HG03457 (cell line): ENCODE measurements at regions not wholly inside any gene's neighbourhood (a gene's known extent, or its start where the extent isn't known, plus 50 kb on each side); places are given as distances from the start of the nearest gene placed in this dataset.

Experiments used
- ATAC-seq: cut with Tn5 transposase; IDR thresholded peaks from one replicate; pipeline ENCODE4 v1.9.1; 2021; ENCODE audit warnings: moderate number of reproducible peaks; ENCODE audit not compliant: unreplicated experiment

DNA sequence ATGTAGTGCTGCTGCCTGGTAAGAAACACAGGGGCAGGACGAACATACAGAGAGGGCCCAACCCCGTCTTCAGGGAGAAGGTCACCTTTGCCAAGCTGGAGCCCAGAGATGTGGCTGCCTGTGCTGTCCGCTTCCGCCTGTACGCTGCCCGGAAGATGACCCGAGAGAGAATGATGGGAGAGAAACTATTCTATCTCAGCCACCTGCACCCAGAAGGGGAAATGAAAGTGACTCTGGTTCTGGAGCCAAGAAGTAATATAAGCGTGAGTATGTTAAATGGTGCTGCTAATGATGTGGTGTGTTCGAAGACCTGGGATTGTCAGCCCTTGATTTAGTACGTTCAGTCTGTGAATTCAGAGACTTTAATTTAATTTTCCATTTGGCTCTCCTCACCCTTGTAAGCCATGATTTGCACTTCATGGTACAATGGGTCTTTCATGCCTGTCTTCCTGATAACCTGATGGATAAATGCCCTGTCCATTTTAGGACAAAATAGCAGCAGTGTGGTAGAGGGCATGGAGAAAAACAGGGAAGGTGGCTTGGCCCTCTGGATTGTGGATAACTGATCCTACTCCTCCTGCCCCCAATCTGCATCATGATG is 318.9 kb downstream of the SNAPC1 start:
- ATAC-seq, result peak; percentile 93

DNA sequence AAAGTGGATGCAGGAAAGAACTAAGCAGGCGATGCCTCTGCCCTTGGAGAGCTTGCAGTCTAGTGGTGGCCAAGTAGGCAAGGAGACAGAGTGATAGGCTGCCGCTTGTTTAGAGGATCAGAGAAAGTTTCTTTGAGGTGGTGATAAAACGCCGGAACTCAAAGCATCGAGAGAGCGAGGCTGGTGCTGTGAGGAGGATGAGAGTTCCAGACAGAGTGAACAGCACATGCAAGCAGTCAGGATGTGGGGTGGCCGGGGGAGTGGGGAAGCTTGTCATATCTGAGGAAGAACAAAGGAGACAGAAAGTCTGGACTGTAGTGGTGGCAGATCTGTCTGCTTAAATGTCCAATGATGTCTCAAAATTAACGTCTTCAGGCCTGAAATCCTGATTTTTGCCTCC is 319.7 kb downstream of the SNAPC1 start:
- no peak for ATAC-seq

DNA sequence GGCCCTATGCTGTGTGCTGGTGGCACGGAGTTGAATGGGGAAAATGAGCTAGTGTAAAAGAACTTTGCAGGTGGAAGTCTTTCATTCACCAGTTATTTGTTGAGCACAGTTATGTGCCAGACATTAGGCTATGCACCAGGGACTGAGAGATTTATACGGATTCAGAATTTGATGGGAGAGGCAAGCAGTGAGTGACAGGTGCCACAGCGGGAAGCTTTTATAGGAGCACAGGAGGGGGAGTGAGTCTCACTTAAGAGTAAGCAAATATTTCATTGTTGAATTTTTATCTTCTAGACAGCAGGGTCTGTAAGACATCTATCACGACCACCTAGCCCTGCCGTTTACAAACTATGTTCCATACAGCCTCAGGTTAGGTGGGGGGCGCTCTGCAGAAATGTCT is 320.6 kb downstream of the SNAPC1 start:
- ATAC-seq, result no peak

GRCh38 chr14:62084020-62084419 is 321.8 kb downstream of the SNAPC1 start:
- ATAC-seq, result no peak

DNA sequence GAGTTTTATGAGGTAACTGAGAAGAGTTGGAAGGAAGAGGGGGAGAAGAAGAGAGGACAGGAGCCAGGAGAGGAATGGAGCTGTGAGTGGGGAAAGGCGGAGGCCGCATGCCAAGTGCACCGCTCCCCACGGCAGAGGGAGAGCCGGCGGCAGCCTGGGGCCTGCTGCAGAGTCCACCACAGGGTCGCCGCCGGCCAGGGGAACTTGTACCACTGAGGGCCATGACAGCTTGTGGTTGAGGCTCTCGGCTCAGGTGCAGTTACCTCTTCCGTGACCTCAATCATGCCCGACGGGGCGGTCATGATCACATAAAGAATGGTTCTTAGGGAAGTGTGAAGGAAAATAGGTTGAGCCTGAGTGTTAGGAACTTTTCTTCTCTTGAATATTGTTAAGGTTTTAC is 325.0 kb downstream of the SNAPC1 start:
- ATAC-seq, result no peak

DNA sequence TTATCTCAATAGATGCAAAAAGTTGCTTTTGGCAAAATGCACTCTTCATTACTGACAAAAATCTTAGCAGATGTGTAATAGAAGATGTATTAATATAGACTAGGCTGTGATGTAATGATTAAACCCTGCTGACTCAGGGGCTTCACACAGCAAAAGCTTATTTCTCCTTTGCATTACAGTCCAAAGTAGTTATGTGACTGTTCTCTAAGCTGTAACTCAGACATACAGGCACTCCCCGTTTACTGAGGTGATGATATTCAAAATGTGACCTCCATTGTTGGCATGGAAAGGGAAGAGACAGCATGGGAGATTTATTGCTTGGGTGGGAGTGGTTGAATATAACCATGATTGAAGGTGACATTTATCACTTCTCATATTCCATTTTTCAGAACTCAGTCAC is 331.5 kb downstream of the SNAPC1 start:
- no peak for ATAC-seq

- ATAC-seq, result no peak
Observed at GRCh38 chr14:62097072-62097471, 334.9 kb downstream of the SNAPC1 start.

- ATAC-seq, result no peak
Observed at GRCh38 chr14:62097824-62098223, 335.6 kb downstream of the SNAPC1 start.

DNA sequence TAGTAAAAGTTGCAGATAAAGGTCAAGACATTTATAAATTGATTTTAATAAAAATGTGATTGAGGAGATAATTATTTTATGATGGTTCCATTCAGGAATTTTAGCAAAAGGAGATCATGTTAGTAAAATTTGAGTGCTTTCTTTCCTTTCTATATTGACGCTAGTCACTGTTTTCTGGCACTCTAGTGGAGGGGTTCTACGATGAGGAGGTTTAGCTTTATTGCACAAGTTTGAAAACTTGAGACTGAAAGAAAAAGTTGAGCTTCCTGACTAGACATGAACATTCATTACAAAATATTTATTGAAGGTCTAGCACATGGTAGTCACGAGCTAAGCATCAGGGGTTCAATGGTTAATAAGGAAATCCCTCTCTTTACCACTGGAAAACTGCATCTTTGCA is 336.1 kb downstream of the SNAPC1 start:
- ATAC-seq, result no peak

DNA sequence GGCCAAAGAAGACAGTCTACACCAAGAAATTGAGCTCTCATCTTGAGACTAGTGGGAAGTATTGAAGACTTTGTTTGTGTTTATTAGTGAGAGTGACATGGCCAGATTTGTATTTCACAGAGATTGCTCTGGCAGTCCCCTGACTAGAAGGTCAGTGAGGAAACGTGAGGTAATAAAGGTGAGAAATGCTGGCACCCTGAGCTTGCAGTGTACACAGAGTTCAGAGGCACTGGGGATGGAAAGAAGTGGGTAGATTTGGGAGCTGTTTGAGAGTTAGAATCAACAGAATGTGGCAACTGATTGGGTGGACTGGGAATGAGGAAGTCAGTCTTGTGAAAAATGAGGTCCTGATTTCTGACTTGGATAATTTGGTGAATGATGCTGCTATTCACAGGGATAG is 336.9 kb downstream of the SNAPC1 start:
- ATAC-seq, result no peak

GRCh38 chr14:62101189-62101588 is 339.0 kb downstream of the SNAPC1 start:
- ATAC-seq, result no peak

DNA sequence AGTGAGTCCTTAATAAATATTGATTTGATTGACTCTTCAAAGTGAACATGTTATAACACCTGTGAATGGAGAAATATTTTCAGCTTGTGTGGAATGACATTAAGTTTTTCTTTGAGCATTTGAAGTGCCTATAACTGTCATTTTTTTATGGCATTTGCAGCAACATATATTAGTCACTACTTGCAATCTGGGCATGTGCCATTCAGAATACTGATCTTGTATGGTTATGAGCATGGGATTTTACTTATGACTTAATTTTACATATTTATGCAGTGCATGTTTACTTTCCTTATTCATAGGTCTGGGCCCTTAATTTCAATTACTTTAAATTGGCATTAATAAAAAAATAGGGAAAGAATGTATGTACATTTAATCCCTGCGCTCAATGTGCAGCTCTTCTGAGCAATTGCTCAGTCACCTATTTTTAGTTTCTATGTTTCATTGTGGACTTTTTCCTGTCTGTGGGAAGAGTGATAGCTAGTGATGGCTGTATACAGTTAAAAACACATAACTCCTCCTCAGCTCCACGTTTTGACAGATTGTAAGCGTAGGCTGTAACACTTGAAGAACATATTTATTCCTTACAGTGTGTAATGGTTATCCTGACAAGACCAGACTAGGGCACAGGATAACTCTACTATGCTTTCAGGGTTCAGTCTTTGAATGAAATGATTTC is 339.6 kb downstream of the SNAPC1 start:
- no peak for ATAC-seq

- no peak for ATAC-seq
Observed at GRCh38 chr14:62102349-62102725, 340.1 kb downstream of the SNAPC1 start.

GRCh38 chr14:62103464-62103863 is 341.2 kb downstream of the SNAPC1 start:
- no peak for ATAC-seq

DNA sequence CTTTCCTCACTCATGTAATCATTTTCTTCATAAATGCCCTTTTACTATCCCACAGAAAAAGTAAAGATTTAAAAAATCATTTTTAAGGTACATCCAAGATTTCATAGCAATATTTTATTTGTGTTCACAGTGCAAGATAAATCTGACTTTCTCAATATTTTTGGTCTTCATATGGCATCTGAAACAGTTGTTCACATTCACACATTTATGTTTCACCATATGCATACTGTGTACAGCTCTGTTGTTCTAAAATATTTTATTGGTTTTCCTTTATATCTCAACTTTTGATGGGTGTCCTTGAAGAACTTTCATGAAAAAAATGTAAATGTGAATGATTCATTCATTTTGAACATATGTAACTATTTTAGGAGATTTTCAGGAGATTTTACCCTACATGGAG is 348.7 kb downstream of the SNAPC1 start:
- ATAC-seq, result no peak

DNA sequence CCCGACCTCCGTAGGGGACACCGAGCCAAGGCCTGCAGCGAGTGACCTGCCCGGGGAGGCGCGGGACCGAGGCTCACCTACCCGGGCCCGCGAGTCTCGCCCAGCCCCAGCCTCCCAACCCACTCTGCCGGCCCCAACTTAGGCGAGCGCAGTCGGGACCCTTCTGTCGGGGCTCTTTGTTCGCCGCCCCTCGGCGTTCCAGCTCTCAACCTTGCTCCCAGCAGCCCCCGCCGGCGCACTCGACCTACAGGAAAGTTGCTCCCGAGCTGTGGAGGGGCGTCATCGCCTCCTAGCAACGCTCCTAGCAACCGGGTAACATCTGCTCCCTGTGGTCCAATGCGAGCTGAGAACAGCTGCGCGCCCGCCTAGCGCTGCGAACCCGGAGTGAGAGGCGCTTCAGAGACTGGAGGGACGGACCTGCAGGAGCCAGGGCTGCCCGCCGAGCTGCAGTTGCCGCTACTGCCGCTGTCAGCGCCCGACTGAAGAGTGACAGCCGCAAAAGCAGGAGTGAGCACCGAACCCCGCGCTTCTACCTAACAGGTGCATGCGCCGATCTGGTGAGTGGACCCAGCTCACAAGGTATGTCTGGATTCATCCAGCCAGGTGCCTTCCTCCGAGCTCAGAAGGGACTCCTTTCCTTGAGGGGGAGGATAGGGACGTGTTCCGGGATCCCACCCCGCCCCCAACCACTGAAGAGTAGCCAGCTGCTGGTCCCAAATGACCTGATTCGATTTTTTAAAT is 355.0 kb downstream of the SNAPC1 start:
- peak; percentile 87 for ATAC-seq

GRCh38 chr14:62117751-62118105 is 355.5 kb downstream of the SNAPC1 start:
- ATAC-seq, result no peak

GRCh38 chr14:62118461-62118860 is 356.2 kb downstream of the SNAPC1 start:
- no peak for ATAC-seq

- no peak for ATAC-seq
Observed at GRCh38 chr14:62118871-62119270, 356.7 kb downstream of the SNAPC1 start.

GRCh38 chr14:62123961-62124360 is 361.7 kb downstream of the SNAPC1 start:
- ATAC-seq, result no peak

DNA sequence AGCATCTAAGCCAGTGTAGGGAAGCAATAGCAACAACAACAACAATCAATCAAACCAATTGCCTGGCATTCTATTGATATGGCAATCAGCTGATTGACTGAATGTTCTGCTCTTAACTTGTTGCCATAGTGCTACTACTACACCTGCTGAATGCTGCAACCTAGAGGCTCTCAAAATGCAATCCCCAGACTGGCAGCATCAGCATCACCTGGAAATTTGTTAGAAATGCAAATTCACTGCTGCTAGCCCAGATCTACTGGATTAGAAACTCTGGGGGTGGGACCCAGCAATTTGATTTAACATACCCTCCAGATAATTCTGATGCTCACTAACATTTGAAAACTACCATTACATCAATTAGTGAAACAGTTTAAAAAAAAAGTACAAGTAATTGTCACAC is 363.6 kb downstream of the SNAPC1 start:
- ATAC-seq, result no peak

GRCh38 chr14:62126879-62127478 is 364.8 kb downstream of the SNAPC1 start:
- peak; percentile 61 for ATAC-seq
